SK-N-SH (cell line): ENCODE measurements at regions not wholly inside any gene's neighbourhood (a gene's known extent, or its start where the extent isn't known, plus 50 kb on each side); places are given as distances from the start of the nearest gene placed in this dataset.

ENCODE experiments used
- CTCF ChIA-PET: fragments of 300-600, 350-600 bp; formaldehyde crosslinking; extraction: SDS; loops from one replicate; lab custom pipeline; 2021; lab: Yijun Ruan, JAX
- POLR2A ChIA-PET: fragments of 350-600 bp; sonication (Branson Sonifier 250); formaldehyde crosslinking; extraction: SDS; loops from one replicate; lab custom pipeline; 2020; ENCODE audit warnings: antibody characterized with exemption, inconsistent platforms; lab: Yijun Ruan, JAX
- DNase-seq: peaks from one replicate; pipeline ENCODE4 v3.0.0; 2012
- H2AFZ ChIP-seq: fragments of 200-600 bp; sonication (generic); 2 replicates; pipeline ENCODE4 v1.8.1; 2016; ENCODE audit warnings: antibody characterized with exemption, mild to moderate bottlenecking, low read depth
- H3F3A ChIP-seq: fragments of 200-600 bp; sonication (generic); replicated peaks from 2 replicates; pipeline ENCODE3; 2016; ENCODE audit warnings: antibody characterized with exemption, mild to moderate bottlenecking; ENCODE audit not compliant: insufficient read depth
- H3K27ac ChIP-seq, 2 experiments: fragments of 200-500 bp in 1 of 2; fragments of 200-600 bp in 1 of 2; sonication (Bioruptor generic) in 1 of 2; sonication (generic), shearing (Covaris generic) in 1 of 2; 2 replicates each; pipeline versions ENCODE4 v1.5.1 to v1.6.1; 2014 to 2016; ENCODE audit warnings: low read depth in 2 of 2, inconsistent platforms in 1 of 2, low read length in 1 of 2, mild to moderate bottlenecking in 1 of 2, mixed read lengths in 1 of 2
- H3K27me3 ChIP-seq: fragments of 200-600 bp; sonication (generic), shearing (Covaris generic); 2 replicates; pipeline ENCODE4 v1.6.1; 2016; ENCODE audit warnings: mixed run types; ENCODE audit not compliant: insufficient read depth
- H3K36me3 ChIP-seq, 2 experiments: fragments of 200-500 bp in 1 of 2; fragments of 200-600 bp in 1 of 2; sonication (Bioruptor generic) in 1 of 2; sonication (generic) in 1 of 2; replicated peaks in 1 of 2; 2 replicates each; pipeline versions ENCODE3 to v1.5.1; 2014 to 2016; ENCODE audit warnings: low read length in 1 of 2, mild to moderate bottlenecking in 1 of 2; ENCODE audit not compliant: insufficient read depth in 2 of 2, control insufficient read depth in 1 of 2
- H3K4me1 ChIP-seq, 2 experiments: fragments of 200-500 bp in 1 of 2; fragments of 200-600 bp in 1 of 2; sonication (Bioruptor generic) in 1 of 2; sonication (generic), shearing (Covaris generic) in 1 of 2; 2 replicates each; pipeline versions ENCODE4 v1.5.1 to v1.6.1; 2014 to 2016; ENCODE audit warnings: low read depth in 1 of 2, low read length in 1 of 2, mixed run types in 1 of 2; ENCODE audit not compliant: insufficient read depth in 2 of 2, control insufficient read depth in 1 of 2
- H3K4me2 ChIP-seq: fragments of 200-600 bp; sonication (generic), shearing (Covaris generic); 2 replicates; pipeline ENCODE4 v1.6.1; 2017; ENCODE audit warnings: mixed run types
- H3K4me3 ChIP-seq, 2 experiments: fragments of 200-500 bp in 1 of 2; fragments of 200-600 bp in 1 of 2; sonication (Bioruptor generic) in 1 of 2; sonication (generic), shearing (Covaris generic) in 1 of 2; 2 replicates each; pipeline versions ENCODE4 v1.5.1 to v1.8.1; 2014 to 2016; ENCODE audit warnings: low read depth in 2 of 2, inconsistent platforms in 1 of 2, low read length in 1 of 2, mild to moderate bottlenecking in 1 of 2, mixed read lengths in 1 of 2, moderate library complexity in 1 of 2
- H3K79me2 ChIP-seq: fragments of 200-600 bp; sonication (generic); 2 replicates; pipeline ENCODE4 v1.8.1; 2017; ENCODE audit warnings: mild to moderate bottlenecking; ENCODE audit not compliant: insufficient read depth
- H3K9ac ChIP-seq: fragments of 200-600 bp; sonication (generic); 2 replicates; pipeline ENCODE4 v1.6.1; 2017; ENCODE audit warnings: mixed run types
- H3K9me2 ChIP-seq: fragments of 200-600 bp; sonication (generic); 2 replicates; pipeline ENCODE4 v1.6.1; 2017; ENCODE audit warnings: mixed run types
- H3K9me3 ChIP-seq: fragments of 200-600 bp; sonication (generic); 2 replicates; pipeline ENCODE4 v1.6.1; 2017; ENCODE audit warnings: mixed run types, mild to moderate bottlenecking, moderate library complexity
- H4K20me1 ChIP-seq: fragments of 200-600 bp; sonication (generic); 2 replicates; pipeline ENCODE4 v1.6.1; 2017; ENCODE audit warnings: mild to moderate bottlenecking, mixed run types; ENCODE audit not compliant: insufficient read depth
- CHD2 ChIP-seq: fragments of 150-350 bp; IDR thresholded peaks from 2 replicates; pipeline ENCODE4 v1.6.1; 2018; ENCODE audit warnings: low read length; ENCODE audit not compliant: partially characterized antibody
- EZH2phosphoT487 ChIP-seq: fragments of 200-600 bp; sonication (generic); IDR thresholded peaks from 2 replicates; pipeline ENCODE4 v1.6.1; 2017; ENCODE audit warnings: low read depth, mixed run types, mild to moderate bottlenecking, antibody characterized with exemption, moderate library complexity, borderline replicate concordance
- FOSL2 ChIP-seq: IDR thresholded peaks from 2 replicates; pipeline ENCODE4 v1.4.0; 2012; ENCODE audit warnings: low read depth, mild to moderate bottlenecking, moderate library complexity, borderline replicate concordance
- FOXJ3 ChIP-seq: sonication (generic); formaldehyde crosslinking; IDR thresholded peaks from 2 replicates; pipeline ENCODE4 v1.5.1; 2020; ENCODE audit warnings: mild to moderate bottlenecking, missing genetic modification reagents
- FOXM1 ChIP-seq: IDR thresholded peaks from 2 replicates; pipeline ENCODE4 v1.4.0; 2012; ENCODE audit warnings: low read depth, mild to moderate bottlenecking
- JUND ChIP-seq: IDR thresholded peaks from 2 replicates; pipeline ENCODE4 v1.4.0; 2012
- MEF2A ChIP-seq: IDR thresholded peaks from 2 replicates; pipeline ENCODE4 v1.4.0; 2012; ENCODE audit warnings: low read depth, borderline replicate concordance
- MXI1 ChIP-seq: IDR thresholded peaks from 2 replicates; pipeline ENCODE4 v1.6.1; 2012; ENCODE audit warnings: mild to moderate bottlenecking, low read depth, low read length, improper control_type of control experiment
- POLR2AphosphoS5 ChIP-seq: IDR thresholded peaks from 2 replicates; pipeline ENCODE4 v1.6.1; 2012; ENCODE audit warnings: low read depth, low read length
- RAD21 ChIP-seq: IDR thresholded peaks from 2 replicates; pipeline ENCODE4 v1.6.1; 2012; ENCODE audit warnings: mild to moderate bottlenecking, low read length
- TAF1 ChIP-seq: IDR thresholded peaks from 2 replicates; pipeline ENCODE4 v1.6.1; 2012; ENCODE audit warnings: low read depth, mild to moderate bottlenecking, low read length, moderate library complexity, borderline replicate concordance
- TEAD4 ChIP-seq: IDR thresholded peaks from 2 replicates; pipeline ENCODE4 v1.4.0; 2012; ENCODE audit warnings: mild to moderate bottlenecking, borderline replicate concordance; ENCODE audit not compliant: insufficient read depth
- USF1 ChIP-seq: IDR thresholded peaks from 2 replicates; pipeline ENCODE4 v1.4.0; 2012; ENCODE audit warnings: low read depth, borderline replicate concordance
- ZBTB33 ChIP-seq: IDR thresholded peaks from 2 replicates; pipeline ENCODE4 v1.4.0; 2012; ENCODE audit warnings: low read depth, borderline replicate concordance
- WGBS: methylation state at CpG from one replicate; pipeline ENCODE4 v1.1.6; 2017; ENCODE audit warnings: low lambda C conversion rate; 5-methylcytosine and 5-hydroxymethylcytosine counted together
- TF ChIP-seq, protein P1 (sequence below): IDR thresholded peaks from 2 replicates; pipeline ENCODE4 v1.4.0; 2012; ENCODE audit warnings: low read depth

DNA sequence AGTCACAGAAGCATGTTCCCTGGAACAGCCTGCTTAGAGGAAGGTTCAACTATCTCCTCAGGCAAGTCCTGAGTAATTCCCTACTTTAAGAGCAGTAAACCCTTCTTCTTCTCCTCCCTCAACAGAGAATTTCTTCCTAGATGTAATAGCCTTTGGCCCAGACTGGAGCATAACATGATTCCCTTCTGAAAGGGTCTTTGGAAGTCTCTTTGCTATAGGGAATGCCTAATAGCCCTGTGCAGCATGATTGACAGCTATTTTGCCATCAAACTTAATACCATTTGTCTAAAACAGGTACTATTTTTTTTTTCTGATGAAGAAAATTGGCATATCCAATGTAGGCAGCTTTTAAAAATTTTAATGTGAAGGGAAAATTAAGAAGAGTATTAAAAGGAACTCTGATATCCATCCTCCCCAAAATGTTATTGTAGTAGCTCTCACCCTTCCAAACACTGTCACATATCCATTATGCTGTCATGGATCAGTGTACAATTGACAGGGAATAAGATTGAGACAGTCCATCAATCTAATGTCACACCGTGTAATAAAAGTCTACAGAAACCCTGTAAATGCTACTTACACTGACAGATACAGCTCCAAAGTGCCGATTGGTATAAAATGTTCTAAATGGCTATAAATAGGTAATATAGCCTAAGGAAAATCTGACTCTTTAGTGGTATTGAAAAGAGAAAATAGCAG is 884.6 kb downstream of the TTLL7 start:
- Histone ChIP-seq H3K27ac (no peak overlapping the region), H3K4me1 (no peaks in the 10 kb centered on the region), H3K36me3 (no peaks in the 10 kb centered on the region), H2AFZ (no peak overlapping the region), H3K4me3 (no peak overlapping the region), H3K9ac (no peak overlapping the region), H4K20me1 (no peaks in the 10 kb centered on the region), H3K79me2 (no peaks in the 10 kb centered on the region), H3K9me3 (no peaks in the 10 kb centered on the region), H3F3A (no peaks in the 10 kb centered on the region), H3K9me2 (no peaks in the 10 kb centered on the region), H3K27me3 (no peaks in the 10 kb centered on the region), H3K4me2 (no peak overlapping the region)
- ChIA-PET CTCF (no interaction called here), POLR2A (no interaction called here)
- WGBS = 69% methylated on average over 2 of the region's 2 CpGs
- DNase-seq = no peak
- TF ChIP-seq EZH2phosphoT487 = no peak
- no peak for TF ChIP-seq MEF2A
- no peak for TF ChIP-seq POLR2AphosphoS5
- no peak for TF ChIP-seq FOXJ3 (CRISPR knock-in tag)
- TF ChIP-seq JUND = no peak
- TF ChIP-seq TAF1 = no peak
- TF ChIP-seq FOXM1 = no peak
- TF ChIP-seq, protein P1, sequence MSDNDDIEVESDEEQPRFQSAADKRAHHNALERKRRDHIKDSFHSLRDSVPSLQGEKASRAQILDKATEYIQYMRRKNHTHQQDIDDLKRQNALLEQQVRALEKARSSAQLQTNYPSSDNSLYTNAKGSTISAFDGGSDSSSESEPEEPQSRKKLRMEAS = no peak
- no peak for TF ChIP-seq TEAD4
- TF ChIP-seq FOSL2 = no peak
- no peak for TF ChIP-seq MXI1
- TF ChIP-seq, all 33 proteins: peak for 0

GRCh38 chr1:83113652-83114051 is 885.3 kb downstream of the TTLL7 start:
- Histone ChIP-seq H3K27me3 (no peaks in the 10 kb centered on the region), H2AFZ (no peak overlapping the region), H3K27ac (no peak overlapping the region), H3K4me1 (no peaks in the 10 kb centered on the region), H3F3A (no peaks in the 10 kb centered on the region), H3K4me3 (no peak overlapping the region), H4K20me1 (no peaks in the 10 kb centered on the region), H3K4me2 (no peak overlapping the region), H3K9ac (no peak overlapping the region), H3K9me2 (no peaks in the 10 kb centered on the region), H3K36me3 (no peaks in the 10 kb centered on the region), H3K79me2 (no peaks in the 10 kb centered on the region), H3K9me3 (no peaks in the 10 kb centered on the region)
- ChIA-PET CTCF (no interaction called here), POLR2A (no interaction called here)
- TF ChIP-seq ZBTB33 (no peak), MEF2A (no peak), EZH2phosphoT487 (no peak), USF1 (no peak), RAD21 (no peak), TEAD4 (no peak), CHD2 (no peak), FOSL2 (no peak)
- TF ChIP-seq, protein P1 = no peak
- 24% methylated on average over 2 of the region's 2 CpGs for WGBS
- no peak for DNase-seq
